ENCODE measurements at regions not wholly inside any gene's neighbourhood (a gene's known extent, or its start where the extent isn't known, plus 50 kb on each side); places are given as distances from the start of the nearest gene placed in this dataset.

DNA sequence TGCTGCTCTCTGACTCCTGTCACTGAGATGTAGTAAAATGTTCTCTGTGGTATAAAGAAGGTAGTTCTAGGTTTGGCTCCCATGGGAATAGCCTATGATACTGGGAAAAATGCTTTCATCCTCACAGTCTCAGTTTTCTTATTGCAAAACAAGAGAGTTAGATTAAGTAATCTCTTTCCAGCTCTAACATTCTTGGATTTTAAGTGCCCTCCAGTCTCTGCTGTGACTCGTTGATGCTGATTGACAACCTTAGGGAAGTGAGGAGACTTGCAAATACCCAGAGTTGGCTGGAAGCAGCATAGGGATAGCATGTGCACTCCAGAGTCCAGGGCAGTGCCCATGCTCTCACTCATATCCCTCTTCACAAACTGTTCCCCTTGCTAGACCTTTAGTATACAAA, 534.9 kb downstream of the SLC4A3 start:
- no peaks in the 10 kb centered on the region for H3K79me2 ChIP-seq (ENCODE audit: insufficient read depth, low read length)
- H4K20me1 ChIP-seq (ENCODE audit: insufficient read depth, low read length), result no peaks in the 10 kb centered on the region
- H3K4me1 ChIP-seq (ENCODE audit: insufficient read depth, low read length, severe bottlenecking), result no peaks in the 10 kb centered on the region
- no peaks in the 10 kb centered on the region for H3K36me3 ChIP-seq (ENCODE audit: insufficient read depth, low read length)
- H2AFZ ChIP-seq (ENCODE audit: low read length), result no peak overlapping the region
- H3K27me3 ChIP-seq (ENCODE audit: insufficient read depth, low read length), result no peaks in the 10 kb centered on the region
- H3F3A ChIP-seq (ENCODE audit: insufficient read depth, low read length), result no peaks in the 10 kb centered on the region
- no peak overlapping the region for H3K4me3 ChIP-seq (ENCODE audit: low read depth, low read length, poor library complexity, severe bottlenecking)
- H3K9me2 ChIP-seq (ENCODE audit: low read depth, low read length), result no peaks in the 10 kb centered on the region
- no peaks in the 10 kb centered on the region for H3K9me3 ChIP-seq (ENCODE audit: low read length)
- TF ChIP-seq EZH2 (IDR thresholded peaks at IDR 0.05; ENCODE audit: borderline replicate concordance, low read length), result no peak
- TF ChIP-seq, protein P1, sequence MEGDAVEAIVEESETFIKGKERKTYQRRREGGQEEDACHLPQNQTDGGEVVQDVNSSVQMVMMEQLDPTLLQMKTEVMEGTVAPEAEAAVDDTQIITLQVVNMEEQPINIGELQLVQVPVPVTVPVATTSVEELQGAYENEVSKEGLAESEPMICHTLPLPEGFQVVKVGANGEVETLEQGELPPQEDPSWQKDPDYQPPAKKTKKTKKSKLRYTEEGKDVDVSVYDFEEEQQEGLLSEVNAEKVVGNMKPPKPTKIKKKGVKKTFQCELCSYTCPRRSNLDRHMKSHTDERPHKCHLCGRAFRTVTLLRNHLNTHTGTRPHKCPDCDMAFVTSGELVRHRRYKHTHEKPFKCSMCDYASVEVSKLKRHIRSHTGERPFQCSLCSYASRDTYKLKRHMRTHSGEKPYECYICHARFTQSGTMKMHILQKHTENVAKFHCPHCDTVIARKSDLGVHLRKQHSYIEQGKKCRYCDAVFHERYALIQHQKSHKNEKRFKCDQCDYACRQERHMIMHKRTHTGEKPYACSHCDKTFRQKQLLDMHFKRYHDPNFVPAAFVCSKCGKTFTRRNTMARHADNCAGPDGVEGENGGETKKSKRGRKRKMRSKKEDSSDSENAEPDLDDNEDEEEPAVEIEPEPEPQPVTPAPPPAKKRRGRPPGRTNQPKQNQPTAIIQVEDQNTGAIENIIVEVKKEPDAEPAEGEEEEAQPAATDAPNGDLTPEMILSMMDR (IDR thresholded peaks at IDR 0.05; ENCODE audit: low read length), result no peak
- no peak overlapping the region for H3K9ac ChIP-seq (ENCODE audit: low read length)
- H3K27ac ChIP-seq (ENCODE audit: low read depth, low read length, poor library complexity, severe bottlenecking), result no peak overlapping the region
- no peak overlapping the region for H3K4me2 ChIP-seq (ENCODE audit: low read length)

DNA sequence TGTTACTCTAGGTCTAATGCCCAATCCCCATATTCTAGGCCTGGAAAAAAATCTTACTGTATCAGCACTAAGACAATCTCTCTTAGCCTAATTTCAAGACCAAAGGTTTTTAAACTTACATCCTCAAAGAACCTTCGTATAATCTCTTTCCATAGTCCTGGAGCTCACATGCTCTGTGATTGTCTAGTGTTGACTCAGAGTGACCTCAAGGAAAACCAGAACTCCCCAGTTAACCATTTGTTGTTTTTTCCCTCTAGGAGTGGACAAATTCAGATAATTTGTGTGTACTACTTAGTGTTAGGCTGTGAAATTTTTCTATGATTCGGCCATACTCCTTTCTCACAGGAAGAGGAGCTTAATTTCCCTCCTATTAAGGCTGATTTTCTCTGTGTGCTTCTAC, 536.1 kb downstream of the SLC4A3 start:
- Histone ChIP-seq H3F3A (ENCODE audit: insufficient read depth, low read length) (no peaks in the 10 kb centered on the region), H3K79me2 (ENCODE audit: insufficient read depth, low read length) (no peaks in the 10 kb centered on the region), H3K27me3 (ENCODE audit: insufficient read depth, low read length) (no peaks in the 10 kb centered on the region), H3K4me3 (ENCODE audit: low read depth, low read length, poor library complexity, severe bottlenecking) (no peak overlapping the region), H3K9me3 (ENCODE audit: low read length) (no peaks in the 10 kb centered on the region), H4K20me1 (ENCODE audit: insufficient read depth, low read length) (no peaks in the 10 kb centered on the region), H3K4me2 (ENCODE audit: low read length) (no peak overlapping the region), H2AFZ (ENCODE audit: low read length) (no peak overlapping the region), H3K9me2 (ENCODE audit: low read depth, low read length) (no peaks in the 10 kb centered on the region), H3K36me3 (ENCODE audit: insufficient read depth, low read length) (no peaks in the 10 kb centered on the region), H3K9ac (ENCODE audit: low read length) (no peak overlapping the region), H3K27ac (ENCODE audit: low read depth, low read length, poor library complexity, severe bottlenecking) (no peak overlapping the region), H3K4me1 (ENCODE audit: insufficient read depth, low read length, severe bottlenecking) (no peaks in the 10 kb centered on the region)
- TF ChIP-seq, protein P1 (IDR thresholded peaks at IDR 0.05; ENCODE audit: low read length), result no peak
- TF ChIP-seq EZH2 (IDR thresholded peaks at IDR 0.05; ENCODE audit: borderline replicate concordance, low read length), result no peak

DNA sequence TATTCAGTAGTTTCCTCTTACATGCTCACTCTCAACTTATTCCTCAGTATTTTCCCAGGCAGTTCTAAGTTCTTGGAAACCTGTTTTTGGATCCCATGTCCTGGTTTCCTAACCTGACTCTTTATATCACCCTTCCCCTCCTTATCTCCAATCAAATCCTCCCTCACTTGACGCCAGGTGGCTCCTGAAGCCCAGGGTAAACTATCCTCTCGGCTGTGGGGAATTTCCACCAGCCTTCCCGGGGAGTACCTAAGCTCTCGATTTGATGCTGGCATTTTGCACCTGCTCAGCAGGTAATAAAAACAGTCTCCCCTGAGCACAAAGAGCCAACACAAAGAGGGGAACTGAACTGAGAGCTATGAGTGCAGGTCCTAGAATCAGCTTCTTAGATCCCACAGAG, 538.0 kb downstream of the SLC4A3 start:
- no peaks in the 10 kb centered on the region for H3F3A ChIP-seq (ENCODE audit: insufficient read depth, low read length)
- no peaks in the 10 kb centered on the region for H3K27me3 ChIP-seq (ENCODE audit: insufficient read depth, low read length)
- TF ChIP-seq EZH2 (IDR thresholded peaks at IDR 0.05; ENCODE audit: borderline replicate concordance, low read length), result no peak
- no peak overlapping the region for H3K9ac ChIP-seq (ENCODE audit: low read length)
- H3K27ac ChIP-seq (ENCODE audit: low read depth, low read length, poor library complexity, severe bottlenecking), result no peak overlapping the region
- no peaks in the 10 kb centered on the region for H3K4me1 ChIP-seq (ENCODE audit: insufficient read depth, low read length, severe bottlenecking)
- no peaks in the 10 kb centered on the region for H4K20me1 ChIP-seq (ENCODE audit: insufficient read depth, low read length)
- no peak overlapping the region for H3K4me3 ChIP-seq (ENCODE audit: low read depth, low read length, poor library complexity, severe bottlenecking)
- no peaks in the 10 kb centered on the region for H3K36me3 ChIP-seq (ENCODE audit: insufficient read depth, low read length)
- no peaks in the 10 kb centered on the region for H3K9me3 ChIP-seq (ENCODE audit: low read length)
- H3K79me2 ChIP-seq (ENCODE audit: insufficient read depth, low read length), result no peaks in the 10 kb centered on the region
- no peak overlapping the region for H2AFZ ChIP-seq (ENCODE audit: low read length)
- no peak overlapping the region for H3K4me2 ChIP-seq (ENCODE audit: low read length)
- H3K9me2 ChIP-seq (ENCODE audit: low read depth, low read length), result no peaks in the 10 kb centered on the region

DNA sequence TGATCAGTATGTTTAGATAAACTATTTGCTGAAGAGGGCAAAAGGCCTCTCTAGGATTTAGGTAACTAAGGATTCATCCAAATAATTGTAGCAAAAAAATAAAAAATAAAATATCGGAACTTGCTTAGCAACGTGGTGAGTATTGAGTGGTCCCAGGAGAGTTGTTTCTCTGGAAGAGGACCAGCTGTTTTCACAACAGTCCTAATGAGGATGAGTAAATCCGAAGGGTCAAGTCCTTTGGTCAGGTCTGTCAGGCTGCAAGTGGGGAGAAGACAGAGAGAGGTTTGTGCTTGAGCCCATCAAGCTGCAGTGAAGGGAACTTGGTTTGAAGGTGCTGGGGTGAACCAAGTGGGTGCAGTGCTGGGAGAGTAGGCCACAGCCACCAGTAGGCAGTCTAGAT, 539.2 kb downstream of the SLC4A3 start:
- H3F3A ChIP-seq (ENCODE audit: insufficient read depth, low read length), result no peaks in the 10 kb centered on the region
- no peaks in the 10 kb centered on the region for H3K36me3 ChIP-seq (ENCODE audit: insufficient read depth, low read length)
- H3K9me2 ChIP-seq (ENCODE audit: low read depth, low read length), result no peaks in the 10 kb centered on the region
- H3K4me2 ChIP-seq (ENCODE audit: low read length), result no peak overlapping the region
- no peaks in the 10 kb centered on the region for H3K9me3 ChIP-seq (ENCODE audit: low read length)
- no peaks in the 10 kb centered on the region for H3K79me2 ChIP-seq (ENCODE audit: insufficient read depth, low read length)
- TF ChIP-seq, protein P1 (IDR thresholded peaks at IDR 0.05; ENCODE audit: low read length), result no peak
- no peak for TF ChIP-seq EZH2 (IDR thresholded peaks at IDR 0.05; ENCODE audit: borderline replicate concordance, low read length)
- no peaks in the 10 kb centered on the region for H4K20me1 ChIP-seq (ENCODE audit: insufficient read depth, low read length)
- no peaks in the 10 kb centered on the region for H3K4me1 ChIP-seq (ENCODE audit: insufficient read depth, low read length, severe bottlenecking)
- no peaks in the 10 kb centered on the region for H3K27me3 ChIP-seq (ENCODE audit: insufficient read depth, low read length)
- no peak overlapping the region for H3K27ac ChIP-seq (ENCODE audit: low read depth, low read length, poor library complexity, severe bottlenecking)
- H2AFZ ChIP-seq (ENCODE audit: low read length), result no peak overlapping the region
- no peak overlapping the region for H3K9ac ChIP-seq (ENCODE audit: low read length)
- no peak overlapping the region for H3K4me3 ChIP-seq (ENCODE audit: low read depth, low read length, poor library complexity, severe bottlenecking)

All from OCI-LY1 (cell line).